ENCODE measurements at regions not wholly inside any gene's neighbourhood (a gene's known extent, or its start where the extent isn't known, plus 50 kb on each side); places are given as distances from the start of the nearest gene placed in this dataset.

GRCh38 chr15:61480863-61481262 lies 251.8 kb upstream of the RORA start:
- no peak for DNase-seq

GRCh38 chr15:61480295-61480694 lies 251.2 kb upstream of the RORA start:
- no peak for DNase-seq

- DNase-seq, result no peak
Measured at GRCh38 chr15:61479613-61480012, 250.5 kb upstream of the RORA start.

- DNase-seq, result no peak
Measured at GRCh38 chr15:61476741-61477140, 247.6 kb upstream of the RORA start.

- no peak for DNase-seq
Measured at GRCh38 chr15:61474796-61475195, 245.7 kb upstream of the RORA start.

GRCh38 chr15:61467823-61468222 lies 238.7 kb upstream of the RORA start:
- DNase-seq, result no peak

GRCh38 chr15:61459785-61460707 lies 230.9 kb upstream of the RORA start:
- DNase-seq, result no peak

- DNase-seq, result no peak
Measured at GRCh38 chr15:61457050-61457733, 228.1 kb upstream of the RORA start.

GRCh38 chr15:61449186-61449702 lies 220.1 kb upstream of the RORA start:
- DNase-seq, result no peak

GRCh38 chr15:61447981-61448380 lies 218.9 kb upstream of the RORA start:
- DNase-seq, result no peak

GRCh38 chr15:61444585-61444984 lies 215.5 kb upstream of the RORA start:
- DNase-seq, result no peak

- DNase-seq, result no peak
Measured at GRCh38 chr15:61442821-61443220, 213.7 kb upstream of the RORA start.

GRCh38 chr15:61441891-61442290 lies 212.8 kb upstream of the RORA start:
- DNase-seq, result no peak

- DNase-seq, result no peak
Measured at GRCh38 chr15:61426466-61426865, 197.4 kb upstream of the RORA start.

- DNase-seq, result no peak
Measured at GRCh38 chr15:61425934-61426333, 196.8 kb upstream of the RORA start.

- no peak for DNase-seq
Measured at GRCh38 chr15:61422773-61423172, 193.7 kb upstream of the RORA start.

- DNase-seq, result no peak
Measured at GRCh38 chr15:61421938-61422337, 192.8 kb upstream of the RORA start.

- no peak for DNase-seq
Measured at GRCh38 chr15:61421470-61421869, 192.4 kb upstream of the RORA start.

- no peak for DNase-seq
Measured at GRCh38 chr15:61420546-61420945, 191.4 kb upstream of the RORA start.

GRCh38 chr15:61415617-61416120 lies 186.6 kb upstream of the RORA start:
- DNase-seq, result no peak

- DNase-seq, result no peak
Measured at GRCh38 chr15:61411902-61412510, 182.9 kb upstream of the RORA start.

GRCh38 chr15:61410662-61411061 lies 181.6 kb upstream of the RORA start:
- no peak for DNase-seq

All from muscle of arm (tissue), 1 donor.